GM11168 (cell line): ENCODE measurements at regions not wholly inside any gene's neighbourhood (a gene's known extent, or its start where the extent isn't known, plus 50 kb on each side); places are given as distances from the start of the nearest gene placed in this dataset.

Experiments used
- in situ Hi-C: fragments of 300-500 bp; cut with MboI; formaldehyde crosslinking; loops from one replicate; pipeline ENCODE4 v1.12.0; 2022; ENCODE audit warnings: low sequenced_read_pairs; ENCODE audit not compliant: unreplicated experiment

DNA sequence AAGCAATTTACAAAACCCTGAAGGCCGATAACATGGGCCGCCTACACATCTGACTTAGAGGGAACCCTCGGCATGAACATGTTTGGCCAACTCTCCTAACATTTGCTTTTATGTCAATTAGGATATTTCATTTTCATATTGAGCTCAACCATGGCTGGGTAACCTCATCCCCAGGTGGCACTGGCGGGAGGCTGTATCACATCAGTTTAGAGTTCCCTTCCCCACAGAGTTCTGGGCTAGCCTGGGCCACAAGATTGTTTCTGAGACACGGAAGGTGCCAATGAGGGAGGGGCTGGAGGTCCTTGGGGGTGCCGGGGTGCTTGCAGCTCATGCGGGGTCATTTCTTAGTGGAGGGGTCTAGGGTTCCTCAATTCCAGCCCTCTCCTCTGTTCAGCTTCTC, 386.5 kb upstream of the MKI67 start:
- in situ Hi-C loops, result no loop called here

- in situ Hi-C loops, result no loop called here
Observed at GRCh38 chr10:128514536-128514935, 388.3 kb upstream of the MKI67 start.

DNA sequence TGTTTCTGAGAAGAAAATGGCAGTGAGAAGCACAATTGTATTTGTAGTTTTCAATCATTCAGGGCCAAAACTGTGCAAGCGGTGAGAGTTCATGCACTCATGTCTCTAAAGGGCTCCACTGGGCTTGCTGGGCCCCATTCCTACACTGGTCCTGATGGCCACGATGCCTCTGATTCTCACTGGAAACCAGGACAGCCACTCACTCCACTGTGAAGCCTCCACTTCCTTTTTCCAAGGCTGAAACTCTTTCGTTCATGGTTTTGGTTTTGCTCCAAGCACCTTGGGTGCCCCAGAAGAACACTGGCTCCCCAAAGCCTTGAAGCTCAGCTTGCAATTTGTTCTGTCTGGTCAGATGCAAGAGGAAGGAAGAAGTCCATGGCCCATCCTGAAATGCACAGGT, 390.0 kb upstream of the MKI67 start:
- in situ Hi-C loops, result no loop called here

- in situ Hi-C loops, result no loop called here
Observed at GRCh38 chr10:128517167-128517566, 390.9 kb upstream of the MKI67 start.

DNA sequence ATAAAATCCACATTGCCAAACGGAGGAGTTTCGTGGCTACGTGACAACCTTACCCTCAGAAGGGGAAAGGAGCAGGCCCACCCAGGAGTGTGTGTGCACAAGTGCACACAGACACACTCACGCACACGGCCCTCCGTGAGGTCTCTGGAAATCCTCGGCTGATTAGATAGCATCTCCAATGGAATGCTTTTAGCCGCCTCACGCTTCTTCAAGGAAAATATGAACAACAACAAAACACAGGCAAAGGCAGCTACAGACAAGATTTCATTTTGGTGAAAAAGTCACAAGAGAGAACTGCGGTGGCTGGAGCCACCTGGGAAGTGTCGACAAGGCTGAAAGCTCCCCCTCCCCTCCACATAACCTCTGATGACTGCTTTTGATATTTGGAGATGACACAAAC, 391.8 kb upstream of the MKI67 start:
- in situ Hi-C loops, result no loop called here

GRCh38 chr10:128519581-128519980, 393.4 kb upstream of the MKI67 start:
- in situ Hi-C loops, result no loop called here

DNA sequence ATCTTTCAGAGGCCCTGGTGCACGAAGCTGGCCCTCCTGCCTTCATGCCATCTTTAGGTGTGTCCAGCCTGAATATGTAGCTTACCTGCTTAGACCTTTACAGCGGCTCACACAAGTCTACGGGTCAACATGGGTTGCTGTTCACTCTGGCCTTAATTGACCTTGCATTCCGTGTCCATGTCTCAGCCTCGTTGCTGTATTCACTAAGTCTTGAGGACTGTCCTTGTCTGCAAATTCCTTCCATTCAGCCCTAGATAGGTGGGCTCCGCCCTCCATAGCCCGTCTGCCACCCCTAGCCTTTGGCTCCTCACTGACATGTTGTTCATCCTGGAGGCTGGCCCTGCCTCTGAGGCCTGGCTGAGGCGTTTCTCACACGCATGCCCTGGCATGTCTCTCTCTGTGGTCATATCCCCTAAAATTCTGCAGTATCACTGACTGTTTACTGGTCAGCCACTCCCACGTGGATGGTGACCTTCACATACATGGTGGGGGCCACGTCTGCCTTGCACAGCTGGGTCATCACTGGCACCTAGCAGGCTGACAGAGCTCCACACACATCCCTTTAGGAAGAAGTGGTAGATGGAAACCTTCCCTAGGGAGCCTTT, 394.1 kb upstream of the MKI67 start:
- in situ Hi-C loops, result no loop called here

DNA sequence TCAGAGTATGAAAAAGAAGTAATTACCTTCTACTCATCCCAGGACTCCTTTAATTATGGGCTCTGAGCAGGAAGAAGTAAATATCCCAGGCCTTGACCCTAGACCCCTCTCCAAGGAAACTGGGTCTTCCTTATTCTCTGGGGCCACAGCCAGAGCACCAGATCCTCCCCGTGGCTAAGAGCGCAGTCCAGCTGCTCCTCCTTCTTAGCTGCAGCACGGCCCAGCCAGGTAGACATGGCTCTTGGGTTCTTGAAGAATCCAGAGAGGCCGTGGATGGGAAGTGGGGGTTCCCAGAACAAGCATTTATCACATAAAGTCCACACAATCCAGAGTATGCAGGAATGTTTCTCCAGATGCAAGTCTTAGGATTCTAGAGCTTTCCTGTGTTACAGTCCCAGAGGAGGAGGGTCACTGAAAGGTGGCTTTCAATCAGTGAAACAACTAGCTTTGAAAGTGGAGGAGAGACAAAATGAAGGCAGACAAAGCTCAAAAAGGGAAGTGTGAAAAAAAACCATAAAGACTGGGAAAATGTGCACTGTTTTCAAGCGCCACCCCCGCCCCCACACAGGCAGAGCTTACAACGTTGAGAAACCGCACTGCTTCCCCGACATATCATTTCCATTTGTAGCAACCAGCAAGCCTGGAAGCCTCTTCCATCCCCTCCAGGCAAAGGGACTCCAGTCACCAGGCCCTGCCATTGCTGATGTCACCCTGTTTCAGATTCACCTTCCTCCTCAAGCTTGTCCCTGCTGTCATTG, 396.5 kb upstream of the MKI67 start:
- in situ Hi-C loops, result no loop called here

DNA sequence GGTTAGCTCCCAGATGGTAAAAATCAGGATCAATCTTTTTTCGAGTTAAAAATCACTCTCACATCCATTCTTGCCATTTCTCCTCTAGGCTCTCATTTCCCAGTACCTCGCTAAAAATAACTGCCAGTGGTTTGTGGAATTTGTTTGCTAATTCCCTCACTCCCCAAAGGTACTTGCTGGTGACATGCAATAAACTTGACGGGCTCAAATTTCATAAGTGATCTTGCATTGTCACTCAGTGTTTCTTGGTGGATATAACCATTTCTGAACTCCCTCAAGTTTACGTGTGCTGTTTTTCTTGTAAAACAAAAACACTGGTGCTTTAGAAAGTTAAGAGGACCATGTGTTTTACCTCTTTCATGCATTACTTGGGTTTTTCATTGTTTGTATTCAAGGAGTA, 399.2 kb upstream of the MKI67 start:
- in situ Hi-C loops, result no loop called here

- in situ Hi-C loops, result no loop called here
Observed at GRCh38 chr10:128525936-128526335, 399.7 kb upstream of the MKI67 start.

DNA sequence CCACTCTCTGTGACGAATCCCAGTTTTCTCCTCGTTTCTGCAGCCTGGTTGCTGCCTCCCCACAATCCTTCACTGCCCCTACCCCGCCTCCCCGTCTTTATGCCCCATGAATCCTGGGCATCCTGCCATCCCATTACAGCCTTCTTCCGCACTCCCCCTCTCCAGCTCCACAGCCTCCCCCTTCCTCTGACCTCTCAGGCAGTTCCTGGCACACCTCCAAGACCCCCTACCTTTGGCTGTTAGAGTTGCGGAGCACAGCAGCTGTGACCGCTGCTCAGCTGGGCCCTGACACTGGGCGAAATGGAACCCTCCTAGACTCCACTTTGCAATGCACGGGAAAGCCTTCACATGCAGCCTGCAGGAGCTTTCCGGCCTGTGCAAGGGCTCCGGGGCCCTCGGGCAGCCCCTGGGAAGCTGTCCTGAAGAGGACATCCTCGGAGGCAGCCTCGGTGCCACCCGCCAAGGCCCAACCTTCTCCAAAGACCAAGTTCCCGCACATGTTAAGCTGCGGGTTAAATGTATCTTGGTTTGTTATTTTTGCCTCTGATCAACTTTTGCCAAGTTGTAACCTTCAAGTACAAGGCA, 400.7 kb upstream of the MKI67 start:
- in situ Hi-C loops, result no loop called here

- in situ Hi-C loops, result no loop called here
Observed at GRCh38 chr10:128527711-128528110, 401.5 kb upstream of the MKI67 start.

GRCh38 chr10:128528167-128528566, 401.9 kb upstream of the MKI67 start:
- in situ Hi-C loops, result no loop called here

- in situ Hi-C loops, result no loop called here
Observed at GRCh38 chr10:128528781-128529180, 402.6 kb upstream of the MKI67 start.

- in situ Hi-C loops, result no loop called here
Observed at GRCh38 chr10:128529225-128529624, 403.0 kb upstream of the MKI67 start.

- in situ Hi-C loops, result no loop called here
Observed at GRCh38 chr10:128530301-128530700, 404.1 kb upstream of the MKI67 start.

DNA sequence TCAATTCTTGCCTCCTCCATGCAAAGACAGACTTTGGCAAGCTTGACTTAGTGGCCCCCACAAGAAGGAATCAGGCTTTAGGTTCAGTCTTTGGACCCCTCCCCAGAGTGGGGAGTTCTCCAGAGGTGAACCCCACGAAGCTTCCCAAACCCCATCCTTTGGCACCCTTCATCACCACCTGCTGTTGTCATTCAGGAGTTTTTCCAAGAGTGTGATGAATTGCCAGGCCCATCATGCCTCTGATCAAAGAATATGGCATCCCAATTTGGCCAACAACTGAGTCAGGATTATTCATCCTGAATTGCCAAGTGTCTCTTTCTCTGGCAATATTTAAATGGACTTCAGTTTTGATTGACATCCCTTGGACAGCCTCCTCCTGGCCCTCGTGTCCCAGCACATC, 404.7 kb upstream of the MKI67 start:
- in situ Hi-C loops, result no loop called here

- in situ Hi-C loops, result no loop called here
Observed at GRCh38 chr10:128534686-128535085, 408.5 kb upstream of the MKI67 start.

DNA sequence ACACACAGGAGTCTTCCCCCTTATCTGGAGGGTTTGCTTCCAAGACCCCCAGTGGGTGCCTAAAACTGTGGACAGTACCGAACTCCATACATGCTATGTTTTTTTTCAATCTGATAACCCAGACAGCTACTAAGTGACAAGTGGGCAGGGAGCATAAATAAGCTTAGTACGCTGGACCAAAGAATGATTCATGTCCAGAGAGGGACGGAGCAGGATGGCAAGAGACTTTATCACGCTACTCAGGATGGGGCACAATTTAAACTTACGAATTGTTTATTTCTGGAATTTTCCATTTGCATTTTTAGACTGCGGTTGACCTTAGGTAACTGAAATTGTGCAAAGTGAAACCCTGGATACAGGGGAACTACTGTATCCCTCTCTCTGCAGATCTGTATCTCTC, 410.0 kb upstream of the MKI67 start:
- in situ Hi-C loops, result no loop called here

GRCh38 chr10:128537834-128538330, 411.7 kb upstream of the MKI67 start:
- in situ Hi-C loops, result no loop called here

DNA sequence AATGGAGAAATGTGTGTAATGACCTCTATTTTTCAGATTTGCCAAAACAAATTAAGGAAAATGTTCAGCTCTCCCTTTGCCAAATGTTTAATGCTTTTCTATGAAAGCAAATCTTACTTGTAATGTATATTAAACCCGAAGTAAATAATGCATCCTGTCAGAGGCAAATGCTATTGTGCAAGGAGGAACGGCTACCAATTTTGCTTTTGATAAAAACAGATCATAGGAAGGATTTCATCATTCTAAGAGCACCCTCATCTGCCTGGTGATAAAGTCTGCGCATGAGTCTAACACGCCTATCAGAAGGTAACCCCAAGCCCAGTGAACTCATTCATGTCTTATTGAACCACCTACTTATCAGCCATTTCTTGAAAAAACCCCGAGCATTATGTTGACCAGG, 412.4 kb upstream of the MKI67 start:
- in situ Hi-C loops, result no loop called here
